Hepatocyte (in vitro differentiated cells): ENCODE measurements at regions not wholly inside any gene's neighbourhood (a gene's known extent, or its start where the extent isn't known, plus 50 kb on each side); places are given as distances from the start of the nearest gene placed in this dataset.

ENCODE experiments used
- DNase-seq: peaks from one replicate; pipeline ENCODE4 v3.0.0-alpha.2; 2016; ENCODE audit warnings: low spot score
- H2AFZ ChIP-seq: fragments of 200-600 bp; sonication (generic); 2 replicates; pipeline ENCODE4 v1.6.0; 2016; ENCODE audit warnings: antibody characterized with exemption, mild to moderate bottlenecking
- H3K27ac ChIP-seq: fragments of 200-600 bp; sonication (generic); 2 replicates; pipeline ENCODE4 v1.5.1; 2016; ENCODE audit warnings: mild to moderate bottlenecking
- H3K27me3 ChIP-seq: fragments of 200-600 bp; sonication (generic); 2 replicates; pipeline ENCODE4 v1.6.1; 2016
- H3K36me3 ChIP-seq: fragments of 200-600 bp; sonication (generic); replicated peaks from 2 replicates; pipeline ENCODE4 v1.5.1; 2016; ENCODE audit warnings: low read depth; ENCODE audit not compliant: insufficient read depth
- H3K4me1 ChIP-seq: fragments of 200-600 bp; sonication (generic); 2 replicates; pipeline ENCODE4 v1.5.1; 2016; ENCODE audit warnings: mild to moderate bottlenecking, moderate library complexity; ENCODE audit not compliant: insufficient read depth
- H3K4me2 ChIP-seq: fragments of 200-600 bp; sonication (generic); 2 replicates; pipeline ENCODE4 v1.6.0; 2016
- H3K4me3 ChIP-seq: fragments of 200-600 bp; sonication (generic); 2 replicates; pipeline ENCODE4 v1.5.1; 2016; ENCODE audit warnings: mild to moderate bottlenecking
- H3K79me2 ChIP-seq: fragments of 200-600 bp; sonication (generic); 2 replicates; pipeline ENCODE4 v1.6.0; 2017; ENCODE audit warnings: mild to moderate bottlenecking
- H3K9me2 ChIP-seq: fragments of 200-600 bp; sonication (generic); replicated peaks from 2 replicates; pipeline ENCODE4 v1.6.0; 2017; ENCODE audit warnings: mild to moderate bottlenecking; ENCODE audit not compliant: insufficient read depth
- H3K9me3 ChIP-seq: fragments of 200-600 bp; sonication (generic); 2 replicates; pipeline ENCODE4 v1.5.1; 2016; ENCODE audit warnings: low read depth, mild to moderate bottlenecking
- H4K20me1 ChIP-seq: fragments of 200-600 bp; sonication (generic); 2 replicates; pipeline ENCODE4 v1.6.0; 2016; ENCODE audit warnings: mild to moderate bottlenecking; ENCODE audit not compliant: insufficient read depth, poor library complexity, severe bottlenecking
- CTCF ChIP-seq: fragments of 200-600 bp; sonication (generic); IDR thresholded peaks from 2 replicates; pipeline ENCODE4 v1.5.1; 2016; ENCODE audit warnings: antibody characterized with exemption, mild to moderate bottlenecking; ENCODE audit not compliant: poor library complexity
- EZH2 ChIP-seq: fragments of 200-600 bp; sonication (generic); IDR thresholded peaks from 2 replicates; pipeline ENCODE4 v1.6.1; 2016; ENCODE audit warnings: antibody characterized with exemption, mild to moderate bottlenecking, borderline replicate concordance
- EZH2phosphoT487 ChIP-seq: fragments of 200-600 bp; sonication (generic); IDR thresholded peaks from one replicate; pipeline ENCODE4 v1.6.1; 2018; ENCODE audit warnings: antibody characterized with exemption, mild to moderate bottlenecking, low read depth, moderate library complexity; ENCODE audit not compliant: unreplicated experiment, severe bottlenecking
- WGBS: methylation state at CpG from one replicate; pipeline ENCODE4 v1.1.6; 2016; ENCODE audit warnings: low lambda C conversion rate; ENCODE audit errors: missing lambda C conversion rate; 5-methylcytosine and 5-hydroxymethylcytosine counted together

GRCh38 chr14:34369648-34370030 lies 92.4 kb downstream of the SPTSSA start:
- Histone ChIP-seq H3K4me3 (no peak overlapping the region), H3K9me2 (no peaks in the 10 kb centered on the region), H3K79me2 (no peaks in the 10 kb centered on the region), H4K20me1 (no peaks in the 10 kb centered on the region), H3K27me3 (no peaks in the 10 kb centered on the region), H3K36me3 (no peaks in the 10 kb centered on the region), H3K4me1 (peaks cover 23% of the 10 kb centered on the region), H3K9me3 (no peaks in the 10 kb centered on the region), H2AFZ (no peak overlapping the region), H3K4me2 (peak overlapping the region; percentile 50), H3K27ac (peak overlapping the region; percentile 77)
- DNase-seq = no peak
- 65% methylated on average over 1 of the region's 1 CpG for WGBS
- TF ChIP-seq EZH2 = no peak
- TF ChIP-seq CTCF = no peak
- TF ChIP-seq EZH2phosphoT487 = no peak

- 93% methylated on average over 3 of the region's 3 CpGs for WGBS
- Histone ChIP-seq H3K4me3 (no peak overlapping the region), H3K36me3 (no peaks in the 10 kb centered on the region), H3K4me1 (peaks cover 23% of the 10 kb centered on the region), H3K27ac (peak overlapping the region; percentile 77), H3K9me3 (no peaks in the 10 kb centered on the region), H4K20me1 (no peaks in the 10 kb centered on the region), H3K79me2 (no peaks in the 10 kb centered on the region), H2AFZ (no peak overlapping the region), H3K27me3 (no peaks in the 10 kb centered on the region), H3K4me2 (peak overlapping the region; percentile 50), H3K9me2 (no peaks in the 10 kb centered on the region)
- TF ChIP-seq EZH2 (no peak), EZH2phosphoT487 (no peak), CTCF (no peak)
- no peak for DNase-seq
Measured at GRCh38 chr14:34368971-34369647, 92.9 kb downstream of the SPTSSA start.

GRCh38 chr14:34368115-34368970 lies 93.7 kb downstream of the SPTSSA start:
- no peak overlapping the region for H3K4me3 ChIP-seq
- H3K27me3 ChIP-seq = no peaks in the 10 kb centered on the region
- no peak for TF ChIP-seq EZH2phosphoT487
- no peak for TF ChIP-seq EZH2
- no peak for TF ChIP-seq CTCF
- no peaks in the 10 kb centered on the region for H3K9me3 ChIP-seq
- peak overlapping the region; percentile 77 for H3K27ac ChIP-seq
- peak overlapping the region; percentile 50 for H3K4me2 ChIP-seq
- DNase-seq = peak; percentile 52
- peaks cover 23% of the 10 kb centered on the region for H3K4me1 ChIP-seq
- no peaks in the 10 kb centered on the region for H3K36me3 ChIP-seq
- H4K20me1 ChIP-seq = no peaks in the 10 kb centered on the region
- H2AFZ ChIP-seq = no peak overlapping the region
- whole genome bisulfite sequencing = 43% methylated on average over 8 of the region's 8 CpGs
- H3K79me2 ChIP-seq = no peaks in the 10 kb centered on the region
- H3K9me2 ChIP-seq = no peaks in the 10 kb centered on the region
